Erythroblast (primary cell): ENCODE measurements at regions not wholly inside any gene's neighbourhood (a gene's known extent, or its start where the extent isn't known, plus 50 kb on each side); places are given as distances from the start of the nearest gene placed in this dataset.

ENCODE experiments used
- GATA1 ChIP-seq: IDR thresholded peaks from 2 replicates; pipeline ENCODE4 v1.6.1; 2011; ENCODE audit warnings: low read depth, mild to moderate bottlenecking, control low read depth, low read length, moderate library complexity
- POLR2A ChIP-seq: IDR thresholded peaks from 2 replicates; pipeline ENCODE4 v1.6.1; 2011; ENCODE audit warnings: mild to moderate bottlenecking, low read length

- TF ChIP-seq POLR2A (no peak), GATA1 (no peak)
These were observed 79.0 kb upstream of the TRIB2 start for GRCh38 chr2:12637754-12638153.
